CD4-positive, alpha-beta memory T cell (primary cell): ENCODE measurements at regions not wholly inside any gene's neighbourhood (a gene's known extent, or its start where the extent isn't known, plus 50 kb on each side); places are given as distances from the start of the nearest gene placed in this dataset.

Experiments
- CTCF ChIA-PET: fragments of 350-600 bp; sonication (Branson Sonifier 250); formaldehyde crosslinking; loops from one replicate; lab custom pipeline; 2021; ENCODE audit warnings: inconsistent platforms; ENCODE audit not compliant: partially characterized antibody; lab: Charles Lee
- POLR2A ChIA-PET: fragments of 350-600 bp; sonication (Branson Sonifier 250); formaldehyde crosslinking; loops from one replicate; lab custom pipeline; 2021; ENCODE audit not compliant: partially characterized antibody; lab: Charles Lee
- DNase-seq, 5 donors: peaks; one replicate each; pipeline versions ENCODE4 v3.0.0 to v3.0.0-alpha.2; 2020 to 2022; ENCODE audit warnings: mixed read lengths in 1 of 5
- H3K27ac ChIP-seq: one replicate; pipeline ENCODE4 v1.7.0; 2013; ENCODE audit warnings: low read depth, low read length
- H3K27me3 ChIP-seq: 2 replicates; pipeline ENCODE4 v1.7.0; 2013; ENCODE audit warnings: mild to moderate bottlenecking, low read length, moderate library complexity; ENCODE audit not compliant: insufficient read depth
- H3K36me3 ChIP-seq: 2 replicates; pipeline ENCODE4 v1.7.0; 2013; ENCODE audit warnings: mild to moderate bottlenecking, low read length, moderate library complexity; ENCODE audit not compliant: insufficient read depth
- H3K4me1 ChIP-seq: 2 replicates; pipeline ENCODE4 v1.7.0; 2013; ENCODE audit warnings: mild to moderate bottlenecking, low read length, moderate library complexity; ENCODE audit not compliant: insufficient read depth
- H3K4me3 ChIP-seq, 2 donors: one replicate each; pipeline ENCODE4 v1.7.0; 2013; ENCODE audit warnings: low read length in 2 of 2, mild to moderate bottlenecking in 1 of 2
- H3K9me3 ChIP-seq, 2 donors: one replicate each; pipeline ENCODE4 v1.7.0; 2013; ENCODE audit warnings: low read length in 2 of 2, control low read depth in 1 of 2; ENCODE audit not compliant: control insufficient read depth in 1 of 2
- H3K27ac Mint-ChIP-seq, 7 donors: one replicate each; pipeline ENCODE4 v1.8.0; 2020 to 2021; ENCODE audit warnings: mixed read lengths in 7 of 7, mild to moderate bottlenecking in 6 of 7, inconsistent platforms in 3 of 7, moderate library complexity in 3 of 7
- H3K27me3 Mint-ChIP-seq, 2 donors: one replicate each; pipeline ENCODE4 v1.8.0; 2020 to 2021; ENCODE audit warnings: mixed read lengths in 2 of 2
- H3K36me3 Mint-ChIP-seq, 2 donors: one replicate each; pipeline ENCODE4 v1.8.0; 2020 to 2021; ENCODE audit warnings: mixed read lengths in 2 of 2, inconsistent platforms in 1 of 2, mild to moderate bottlenecking in 1 of 2
- H3K4me1 Mint-ChIP-seq, 4 donors: one replicate each; pipeline ENCODE4 v1.8.0; 2020 to 2021; ENCODE audit warnings: mixed read lengths in 4 of 4, mild to moderate bottlenecking in 1 of 4
- H3K4me3 Mint-ChIP-seq, 8 donors: one replicate each; pipeline ENCODE4 v1.8.0; 2020 to 2021; ENCODE audit warnings: mixed read lengths in 8 of 8, mild to moderate bottlenecking in 7 of 8, moderate library complexity in 6 of 8, inconsistent platforms in 3 of 8
- H3K9me3 Mint-ChIP-seq, 8 donors: one replicate each; pipeline ENCODE4 v1.8.0; 2020 to 2021; ENCODE audit warnings: mixed read lengths in 8 of 8, mild to moderate bottlenecking in 5 of 8, inconsistent platforms in 3 of 8, moderate library complexity in 1 of 8
- intact Hi-C: fragments of 100-400 bp; cut with micrococcal nuclease; formaldehyde crosslinking; loops from one replicate; pipeline ENCODE4 v1.15.1; 2023

DNA sequence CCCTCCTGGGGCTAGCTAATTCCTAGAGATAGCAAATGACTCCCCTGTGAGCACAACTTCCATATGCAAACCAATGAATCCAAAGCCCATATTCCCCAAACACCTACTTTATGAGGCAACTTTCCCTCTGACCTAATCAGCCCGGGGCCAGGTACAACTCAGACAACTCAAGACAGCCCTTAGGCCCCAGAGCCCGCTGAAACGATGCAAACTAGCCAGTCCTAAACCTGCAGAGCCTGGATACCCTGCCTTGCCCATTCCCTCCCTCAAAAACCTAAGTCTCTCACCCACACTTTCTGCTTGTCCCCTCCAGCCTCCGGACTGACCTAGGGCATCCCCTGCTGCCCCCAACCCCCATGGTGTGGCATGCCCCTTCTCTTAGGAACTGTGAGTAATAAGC is 142.8 kb downstream of the ACTR3 start:
- Histone ChIP-seq H3K36me3 (no peaks in the 10 kb centered on the region), H3K27ac (no peak overlapping the region), H3K4me3 (no peak overlapping the region), H3K9me3 (no peaks in the 10 kb centered on the region), H3K4me1 (no peaks in the 10 kb centered on the region), H3K27me3 (no peaks in the 10 kb centered on the region)
- Mint-ChIP-seq H3K27ac (no peak overlapping the region), H3K4me1 (no peaks in the 10 kb centered on the region), H3K36me3 (no peaks in the 10 kb centered on the region), H3K4me3 (no peak overlapping the region), H3K9me3 (peaks cover 0 to 6% (median 4%) of the 10 kb centered on the region in 8 donors), H3K27me3 (peaks cover 12 to 23% of the 10 kb centered on the region in 2 donors)
- ChIA-PET CTCF (no interaction called here), POLR2A (no interaction called here)
- intact Hi-C loops: no loop called here
- no peak for DNase-seq

DNA sequence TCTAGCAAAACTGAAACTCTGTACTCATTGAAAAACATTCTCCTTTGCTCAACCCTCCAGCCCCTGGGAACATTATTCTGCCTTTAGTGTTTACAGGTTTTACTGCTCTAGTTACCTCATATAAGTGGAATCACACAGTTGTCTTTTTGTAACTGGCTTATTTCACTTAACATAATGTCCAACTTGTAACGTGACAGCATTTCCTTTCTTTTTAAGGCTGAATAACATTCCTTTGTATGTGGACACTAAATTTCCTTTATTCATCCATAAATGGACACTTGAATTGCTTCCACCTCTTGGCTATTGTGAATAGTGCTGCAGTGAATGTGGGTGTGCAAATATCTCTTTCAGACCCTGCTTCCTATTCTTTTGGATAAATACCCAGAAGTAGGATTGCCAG is 144.9 kb downstream of the ACTR3 start:
- Histone ChIP-seq H3K4me1 (no peaks in the 10 kb centered on the region), H3K27ac (no peak overlapping the region), H3K36me3 (no peaks in the 10 kb centered on the region), H3K4me3 (no peak overlapping the region), H3K27me3 (no peaks in the 10 kb centered on the region), H3K9me3 (no peaks in the 10 kb centered on the region)
- Mint-ChIP-seq H3K27ac (no peak overlapping the region), H3K9me3 (no peaks in the 10 kb centered on the region), H3K27me3 (peaks cover 9 to 23% of the 10 kb centered on the region in 2 donors), H3K4me3 (no peak overlapping the region), H3K36me3 (no peaks in the 10 kb centered on the region), H3K4me1 (no peaks in the 10 kb centered on the region)
- intact Hi-C loops: no loop called here
- DNase-seq: no peak
- ChIA-PET POLR2A (no interaction called here), CTCF (no interaction called here)

DNA sequence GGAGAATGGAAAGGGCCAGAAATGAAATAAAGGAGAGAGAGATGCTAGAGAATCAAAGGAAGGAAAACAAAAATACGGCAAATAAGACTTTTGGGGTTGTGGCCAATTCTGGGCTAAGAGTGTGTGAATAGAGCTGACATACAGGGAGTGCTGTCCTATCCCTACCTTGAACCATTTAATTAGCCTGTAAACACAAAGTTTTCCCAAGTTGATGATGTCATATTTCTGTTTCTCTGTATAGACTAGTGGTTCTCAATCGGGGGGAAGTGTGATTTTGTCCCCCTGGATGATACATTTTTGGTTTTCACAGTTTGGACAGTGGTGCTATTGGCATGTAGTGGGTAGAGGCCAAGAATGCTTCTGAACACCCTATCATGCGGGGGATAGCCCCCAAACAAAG is 148.8 kb downstream of the ACTR3 start:
- no peak overlapping the region for H3K4me3 Mint-ChIP-seq
- POLR2A ChIA-PET: no interaction called here
- intact Hi-C loops: no loop called here
- H3K27me3 ChIP-seq: no peaks in the 10 kb centered on the region
- no peak overlapping the region for H3K27ac Mint-ChIP-seq
- no peaks in the 10 kb centered on the region for H3K4me1 ChIP-seq
- no peaks in the 10 kb centered on the region for H3K9me3 Mint-ChIP-seq
- no peaks in the 10 kb centered on the region for H3K9me3 ChIP-seq
- peaks cover 10 to 16% of the 10 kb centered on the region in 2 donors for H3K27me3 Mint-ChIP-seq
- no peak overlapping the region for H3K4me3 ChIP-seq
- H3K27ac ChIP-seq: no peak overlapping the region
- H3K36me3 ChIP-seq: no peaks in the 10 kb centered on the region
- H3K36me3 Mint-ChIP-seq: no peaks in the 10 kb centered on the region
- CTCF ChIA-PET: no interaction called here
- no peak for DNase-seq
- H3K4me1 Mint-ChIP-seq: no peaks in the 10 kb centered on the region

- ChIA-PET CTCF (no interaction called here), POLR2A (no interaction called here)
- Histone ChIP-seq H3K4me1 (no peaks in the 10 kb centered on the region), H3K36me3 (no peaks in the 10 kb centered on the region), H3K27me3 (no peaks in the 10 kb centered on the region), H3K9me3 (no peaks in the 10 kb centered on the region), H3K4me3 (no peak overlapping the region), H3K27ac (no peak overlapping the region)
- H3K4me3 Mint-ChIP-seq: no peak overlapping the region
- DNase-seq: no peak
- H3K4me1 Mint-ChIP-seq: no peaks in the 10 kb centered on the region
- no peak overlapping the region for H3K27ac Mint-ChIP-seq
- peaks cover 10 to 17% of the 10 kb centered on the region in 2 donors for H3K27me3 Mint-ChIP-seq
- H3K36me3 Mint-ChIP-seq: no peaks in the 10 kb centered on the region
- intact Hi-C loops: no loop called here
- no peaks in the 10 kb centered on the region for H3K9me3 Mint-ChIP-seq
These were observed 149.8 kb downstream of the ACTR3 start for GRCh38 chr2:114039677-114040076.

DNA sequence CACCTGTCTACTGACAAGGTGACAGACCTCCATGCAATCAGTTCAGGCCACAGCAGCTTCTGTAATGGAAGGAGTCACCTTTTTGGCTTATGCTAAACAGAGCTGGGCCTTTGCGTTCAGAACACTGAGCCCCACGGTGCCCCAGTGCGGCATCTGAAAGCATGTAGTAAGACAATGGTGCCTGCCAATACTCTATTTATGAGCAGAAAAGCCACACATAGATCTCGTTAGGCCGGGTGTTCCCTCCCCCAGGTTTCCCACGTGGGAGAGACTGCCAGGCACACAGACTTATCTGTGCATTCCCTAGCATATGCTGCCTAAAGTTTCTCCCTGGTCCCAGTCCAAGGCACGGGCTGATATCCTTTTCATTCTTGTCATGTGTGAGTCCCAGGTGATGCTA is 150.9 kb downstream of the ACTR3 start:
- no peak for DNase-seq
- Histone ChIP-seq H3K27ac (no peak overlapping the region), H3K27me3 (no peaks in the 10 kb centered on the region), H3K9me3 (no peaks in the 10 kb centered on the region), H3K36me3 (no peaks in the 10 kb centered on the region), H3K4me3 (no peak overlapping the region), H3K4me1 (no peaks in the 10 kb centered on the region)
- no peak overlapping the region for H3K27ac Mint-ChIP-seq
- peaks cover 10 to 17% of the 10 kb centered on the region in 2 donors for H3K27me3 Mint-ChIP-seq
- intact Hi-C loops: no loop called here
- H3K4me1 Mint-ChIP-seq: no peaks in the 10 kb centered on the region
- ChIA-PET POLR2A (no interaction called here), CTCF (no interaction called here)
- no peaks in the 10 kb centered on the region for H3K36me3 Mint-ChIP-seq
- no peak overlapping the region for H3K4me3 Mint-ChIP-seq
- H3K9me3 Mint-ChIP-seq: no peaks in the 10 kb centered on the region

DNA sequence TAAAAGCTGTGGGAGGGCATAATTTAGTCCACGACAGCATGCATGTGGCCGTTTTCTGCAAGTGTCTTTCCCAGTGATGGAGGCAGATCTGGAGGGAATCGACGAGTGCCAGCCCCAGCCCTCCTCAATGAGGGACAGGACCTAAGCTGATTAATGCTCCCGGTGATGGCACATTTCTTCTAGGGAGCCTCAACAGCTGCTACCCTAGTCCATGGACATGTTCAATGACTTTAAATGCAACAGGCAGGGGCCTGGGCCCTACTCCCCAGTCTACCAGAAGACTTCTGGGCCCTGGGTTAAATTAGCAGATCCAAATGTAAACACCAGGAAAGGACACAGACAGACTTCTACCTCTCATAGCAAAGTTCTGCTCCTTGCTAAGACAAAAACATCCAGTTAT is 155.1 kb downstream of the ACTR3 start:
- H3K36me3 ChIP-seq: no peaks in the 10 kb centered on the region
- intact Hi-C loops: no loop called here
- no peaks in the 10 kb centered on the region for H3K9me3 ChIP-seq
- H3K36me3 Mint-ChIP-seq: no peaks in the 10 kb centered on the region
- no peak for DNase-seq
- H3K27me3 Mint-ChIP-seq: peaks cover 8 to 16% of the 10 kb centered on the region in 2 donors
- ChIA-PET CTCF (no interaction called here), POLR2A (no interaction called here)
- no peak overlapping the region for H3K27ac Mint-ChIP-seq
- no peak overlapping the region for H3K4me3 Mint-ChIP-seq
- H3K27me3 ChIP-seq: no peaks in the 10 kb centered on the region
- H3K4me1 Mint-ChIP-seq: no peaks in the 10 kb centered on the region
- no peaks in the 10 kb centered on the region for H3K4me1 ChIP-seq
- no peaks in the 10 kb centered on the region for H3K9me3 Mint-ChIP-seq
- no peak overlapping the region for H3K4me3 ChIP-seq
- H3K27ac ChIP-seq: no peak overlapping the region

- H3K27me3 ChIP-seq: no peaks in the 10 kb centered on the region
- Mint-ChIP-seq H3K36me3 (no peaks in the 10 kb centered on the region), H3K9me3 (no peaks in the 10 kb centered on the region), H3K4me3 (no peak overlapping the region), H3K27ac (no peak overlapping the region), H3K4me1 (no peaks in the 10 kb centered on the region), H3K27me3 (peaks cover 6 to 18% of the 10 kb centered on the region in 2 donors)
- no peaks in the 10 kb centered on the region for H3K9me3 ChIP-seq
- DNase-seq: no peak
- CTCF ChIA-PET: no interaction called here
- no peak overlapping the region for H3K27ac ChIP-seq
- no peaks in the 10 kb centered on the region for H3K4me1 ChIP-seq
- POLR2A ChIA-PET: no interaction called here
- intact Hi-C loops: no loop called here
- H3K4me3 ChIP-seq: no peak overlapping the region
- H3K36me3 ChIP-seq: no peaks in the 10 kb centered on the region
These were observed 156.5 kb downstream of the ACTR3 start for GRCh38 chr2:114046373-114046772.

- Mint-ChIP-seq H3K9me3 (no peaks in the 10 kb centered on the region), H3K27ac (no peak overlapping the region), H3K27me3 (peaks cover 6 to 20% of the 10 kb centered on the region in 2 donors), H3K4me3 (no peak overlapping the region), H3K4me1 (no peaks in the 10 kb centered on the region), H3K36me3 (no peaks in the 10 kb centered on the region)
- Histone ChIP-seq H3K4me3 (no peak overlapping the region), H3K9me3 (no peaks in the 10 kb centered on the region), H3K36me3 (no peaks in the 10 kb centered on the region), H3K27ac (no peak overlapping the region), H3K27me3 (no peaks in the 10 kb centered on the region), H3K4me1 (no peaks in the 10 kb centered on the region)
- intact Hi-C loops: no loop called here
- CTCF ChIA-PET: no interaction called here
- DNase-seq: no peak
- POLR2A ChIA-PET: no interaction called here
These were observed 157.1 kb downstream of the ACTR3 start for GRCh38 chr2:114046866-114047435.
